ENCODE measurements at regions not wholly inside any gene's neighbourhood (a gene's known extent, or its start where the extent isn't known, plus 50 kb on each side); places are given as distances from the start of the nearest gene placed in this dataset.

DNA sequence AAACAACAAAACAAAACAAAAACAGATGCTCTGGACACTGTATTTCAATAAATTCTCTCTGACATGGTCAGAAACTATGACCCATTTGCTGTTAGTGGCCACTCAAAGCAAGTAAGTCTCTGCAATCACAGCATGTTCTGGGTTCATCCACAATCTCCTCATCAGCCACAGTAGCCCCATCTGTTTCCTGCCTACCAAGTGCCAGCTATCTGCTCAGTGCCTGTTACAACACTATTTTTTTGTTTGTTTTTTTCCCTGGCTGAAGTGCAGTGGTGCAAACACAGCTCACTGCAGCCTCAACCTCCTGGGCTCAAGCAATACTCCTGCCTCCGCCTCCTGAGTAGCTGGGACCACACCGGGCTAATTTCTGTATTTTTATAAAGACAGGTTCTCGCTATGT is 137.9 kb downstream of the SOX9 start:
- no peak for DNase-seq (ENCODE audit: low spot score)

DNA sequence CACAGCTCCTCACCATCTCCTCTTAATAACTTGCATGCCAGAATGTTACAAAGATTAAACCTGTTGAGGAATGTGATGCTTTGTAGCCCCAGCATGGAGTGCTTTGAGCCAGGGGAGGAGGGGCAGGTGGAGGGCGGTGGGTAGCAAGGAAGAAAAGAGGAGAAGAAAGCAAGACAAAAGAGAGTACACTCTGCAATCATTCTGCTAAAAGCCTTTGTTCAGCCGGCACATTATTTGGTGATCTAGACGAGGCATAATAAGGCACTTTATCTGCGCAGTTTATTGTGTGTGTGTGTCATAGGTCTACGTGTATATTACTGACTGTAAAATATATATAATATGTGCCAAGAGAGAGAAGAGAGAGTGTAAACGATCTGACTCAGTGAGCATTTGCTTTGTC is 139.1 kb downstream of the SOX9 start:
- DNase-seq (ENCODE audit: low spot score): no peak

DNA sequence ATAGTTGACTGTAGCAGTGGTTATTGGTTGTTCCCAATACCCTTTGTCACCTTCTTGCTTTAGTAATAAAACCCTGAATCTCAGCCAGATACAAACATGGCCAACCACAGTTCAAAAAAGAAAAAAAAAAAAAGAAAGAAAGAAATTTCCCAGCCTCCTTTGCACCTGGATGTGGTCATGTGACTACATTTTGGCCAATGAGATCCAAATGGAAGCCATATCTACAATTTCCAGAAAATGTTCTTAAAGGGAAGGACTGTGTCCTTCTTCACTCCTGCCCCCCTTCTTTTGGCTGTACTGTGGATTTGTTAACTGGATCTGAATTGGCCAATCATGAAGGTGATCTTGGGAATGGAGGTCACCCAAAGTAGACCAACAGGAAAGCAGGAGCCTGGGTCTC is 141.9 kb downstream of the SOX9 start:
- no peak for DNase-seq (ENCODE audit: low spot score)

DNA sequence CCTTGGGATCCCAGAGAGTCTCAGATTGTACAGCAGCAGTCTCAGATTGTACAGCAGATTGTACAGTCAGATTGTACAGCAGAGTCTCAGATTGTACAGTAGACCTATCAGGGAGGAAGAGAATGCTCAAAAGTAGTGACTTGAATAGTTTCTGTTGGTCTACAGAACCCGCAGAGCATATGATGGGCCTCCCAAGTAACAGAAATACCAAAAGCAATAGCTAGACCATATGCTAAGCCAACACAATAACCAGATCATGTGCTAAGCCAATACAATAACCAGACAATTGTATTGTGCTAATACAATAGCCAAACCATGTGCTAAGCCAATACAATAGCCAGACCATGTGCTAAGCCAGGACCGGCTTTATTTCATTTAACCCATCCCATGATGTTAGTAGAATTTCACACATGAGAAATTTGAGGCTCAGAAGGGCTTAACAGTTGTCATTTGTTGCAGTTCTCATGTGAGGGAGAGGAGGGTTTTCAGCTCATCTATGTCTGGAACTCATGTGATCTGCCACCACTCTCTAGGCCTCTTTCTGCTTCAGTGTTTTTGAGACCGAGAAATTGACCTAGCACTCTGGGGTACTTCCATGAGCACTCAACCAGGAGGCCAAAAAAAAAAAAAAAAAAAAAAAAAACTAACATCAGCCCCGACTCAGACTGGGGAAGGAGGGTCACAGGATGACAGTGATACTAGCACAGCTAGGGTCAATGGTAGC is 144.0 kb downstream of the SOX9 start:
- no peak for DNase-seq (ENCODE audit: low spot score)

DNA sequence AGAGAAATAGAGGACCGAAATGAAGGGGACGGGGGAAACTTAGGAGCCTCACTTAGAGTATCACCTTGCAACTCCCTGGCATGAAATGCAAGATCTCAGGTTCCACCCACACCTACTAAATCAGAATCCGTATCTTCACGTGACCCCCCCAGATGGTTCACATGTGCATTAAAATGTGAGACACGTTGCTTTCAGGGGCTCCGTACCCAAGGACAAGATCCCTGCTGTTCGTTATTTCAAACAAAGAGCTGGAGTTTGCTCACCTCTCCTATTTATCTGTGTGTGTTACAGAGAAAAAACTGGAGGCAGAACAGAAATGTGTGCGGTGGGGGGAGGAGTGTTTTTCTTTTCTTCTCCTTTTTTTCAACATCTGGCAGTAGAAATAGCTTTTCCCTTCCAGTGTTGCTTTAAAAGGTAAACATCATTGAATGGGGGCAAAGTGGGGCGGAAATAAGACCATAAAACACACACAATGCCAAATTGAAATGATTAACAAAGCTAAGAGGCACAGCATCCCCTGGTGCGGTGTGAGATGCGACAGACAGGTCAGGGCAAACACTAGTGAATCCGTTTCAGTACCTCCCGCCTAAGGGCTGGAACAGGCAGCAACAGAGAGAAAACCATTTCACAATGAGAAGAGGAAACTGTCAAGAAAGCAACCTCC is 145.4 kb downstream of the SOX9 start:
- DNase-seq (ENCODE audit: low spot score): no peak

DNA sequence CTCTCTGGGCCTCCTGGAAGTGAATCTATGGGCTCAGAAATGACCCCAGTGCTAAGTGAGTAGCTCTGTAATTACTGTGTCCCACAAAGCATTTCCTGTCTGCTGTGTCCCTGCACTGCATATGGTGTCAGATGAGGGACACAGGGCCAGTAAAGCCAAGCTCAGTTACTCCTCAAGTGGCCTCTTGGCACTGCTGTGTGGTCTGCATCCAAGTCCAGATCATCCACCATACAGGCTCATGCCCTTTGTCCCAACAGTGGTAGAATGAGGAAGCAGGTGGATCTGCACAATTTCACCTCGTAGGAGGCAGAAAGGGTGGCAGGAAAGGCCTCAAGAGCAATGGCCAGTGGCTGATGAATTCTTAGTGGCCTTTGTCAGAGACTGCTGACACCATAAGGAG is 146.8 kb downstream of the SOX9 start:
- DNase-seq (ENCODE audit: low spot score): no peak

DNA sequence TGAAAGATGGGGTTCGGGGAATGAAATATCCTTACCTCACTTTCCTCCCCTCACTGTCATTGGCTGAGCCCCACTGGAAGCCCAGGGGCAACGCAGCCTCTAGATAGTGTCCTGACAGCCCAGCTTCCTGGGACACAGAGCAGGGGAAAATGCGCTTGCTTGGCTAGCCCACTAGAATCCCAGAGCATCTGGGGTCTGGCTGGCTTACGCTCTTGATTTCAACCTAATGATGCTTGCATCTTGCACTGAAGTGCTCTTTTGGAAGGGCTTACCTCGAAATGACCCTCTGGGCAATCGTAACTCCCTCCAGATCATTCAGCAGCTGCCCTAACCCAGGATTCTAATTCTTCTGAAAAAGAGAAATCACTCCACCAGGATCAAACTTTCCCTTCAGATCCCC is 147.6 kb downstream of the SOX9 start:
- no peak for DNase-seq (ENCODE audit: low spot score)

DNA sequence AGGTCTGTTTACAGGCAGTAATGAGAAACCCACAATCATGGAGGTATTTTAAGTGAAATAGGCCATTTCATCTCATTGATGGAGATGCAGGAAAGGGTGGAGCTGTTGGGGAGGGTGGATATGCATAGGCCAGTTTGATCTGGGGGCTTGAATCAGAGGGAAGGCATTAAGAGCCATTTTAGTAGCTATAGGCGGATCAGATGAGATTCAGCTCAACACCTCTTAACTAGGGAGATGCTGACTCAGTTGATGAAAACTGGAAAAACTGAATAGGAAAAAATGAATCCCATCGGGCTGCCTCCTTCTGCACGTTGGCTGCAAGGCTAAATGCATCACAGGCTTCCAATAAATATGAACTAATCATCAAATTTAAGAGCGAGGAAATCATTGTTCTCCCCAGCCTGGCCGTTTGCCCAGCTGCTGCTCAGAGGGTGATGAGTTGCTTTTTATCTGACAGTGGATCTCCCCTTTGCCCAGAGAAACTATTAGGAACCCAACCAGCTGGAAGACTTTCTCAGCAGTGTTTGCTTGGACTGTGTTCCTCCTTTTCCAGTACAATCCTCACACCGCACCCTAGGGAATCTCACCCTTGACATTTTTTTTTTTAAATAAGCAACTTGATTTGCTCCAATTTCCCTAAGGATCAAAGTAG is 149.6 kb downstream of the SOX9 start:
- no peak for DNase-seq (ENCODE audit: low spot score)

DNA sequence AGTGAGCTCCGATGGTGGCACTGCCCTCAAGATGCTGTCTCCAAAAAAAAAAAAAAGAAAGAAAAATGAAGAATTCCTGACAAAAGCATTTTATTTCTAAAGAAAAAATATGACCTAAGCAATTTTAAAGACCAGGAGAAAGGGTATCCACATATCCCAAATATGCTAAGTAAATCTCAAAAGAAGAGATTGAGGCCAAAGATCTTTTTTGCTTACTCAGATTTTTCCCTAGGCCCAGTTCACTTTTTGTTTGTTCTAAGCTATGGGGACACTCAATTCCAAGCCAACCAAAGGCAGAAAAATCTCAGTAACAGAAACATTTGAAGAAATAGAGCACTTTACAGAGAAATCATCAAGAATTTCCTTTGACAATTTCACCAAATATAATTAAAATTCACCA is 150.8 kb downstream of the SOX9 start:
- DNase-seq (ENCODE audit: low spot score): no peak

DNA sequence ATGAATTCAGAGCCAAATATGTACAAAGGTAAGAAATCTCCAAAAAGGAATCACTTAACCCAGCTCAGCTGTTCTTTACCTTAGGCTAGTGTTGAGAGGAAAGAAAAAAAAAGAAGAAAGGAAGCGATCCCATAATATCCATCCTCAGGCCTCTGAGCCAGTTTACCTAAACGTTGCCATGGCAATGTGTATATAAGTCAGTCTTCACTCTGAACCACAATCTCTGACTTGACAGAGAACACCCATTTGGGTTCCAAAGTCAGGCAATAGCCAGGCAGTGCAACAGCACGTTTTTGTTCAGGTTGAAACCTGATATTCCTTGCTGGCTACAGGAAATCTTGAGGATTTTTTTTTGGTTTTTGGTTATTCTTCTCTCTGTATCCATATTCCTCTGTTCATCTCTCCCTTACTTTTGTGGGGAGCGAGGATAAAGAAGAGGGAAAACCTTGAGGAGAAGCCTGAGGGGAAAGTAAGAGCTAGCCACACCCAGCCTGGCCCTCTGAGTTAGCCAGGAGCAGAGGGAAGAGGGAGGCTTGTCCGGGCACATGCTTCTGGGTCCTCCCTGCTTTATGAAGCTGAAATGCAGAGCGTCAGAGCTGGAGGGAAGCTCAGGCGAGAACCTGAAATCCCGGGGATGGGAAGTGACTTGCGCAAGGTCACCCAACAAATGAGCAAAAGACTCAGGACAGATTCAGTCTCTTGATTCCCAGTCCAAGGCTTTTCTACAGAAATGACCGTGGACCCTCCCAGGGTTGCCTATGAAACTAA is 152.7 kb downstream of the SOX9 start:
- DNase-seq (ENCODE audit: low spot score): no peak

DNA sequence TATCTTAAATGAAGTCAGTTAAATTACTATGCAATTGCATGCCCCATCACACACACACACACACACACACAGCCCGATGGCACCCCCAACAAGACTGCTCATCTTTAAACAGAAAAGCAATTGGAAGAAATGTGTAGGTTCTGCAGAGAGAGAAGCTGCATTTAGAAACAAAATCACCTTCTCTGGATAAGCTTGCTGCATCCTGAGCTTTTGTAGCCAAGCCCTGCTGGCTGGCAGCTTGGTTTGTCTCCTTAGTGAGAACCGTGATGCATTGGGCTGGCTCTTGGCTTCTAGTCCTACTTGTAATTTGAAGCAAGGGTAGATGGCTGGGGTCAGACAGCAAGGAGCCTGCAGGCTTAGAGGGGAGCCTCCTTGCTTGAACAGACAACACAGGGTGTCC is 153.8 kb downstream of the SOX9 start:
- no peak for DNase-seq (ENCODE audit: low spot score)

DNA sequence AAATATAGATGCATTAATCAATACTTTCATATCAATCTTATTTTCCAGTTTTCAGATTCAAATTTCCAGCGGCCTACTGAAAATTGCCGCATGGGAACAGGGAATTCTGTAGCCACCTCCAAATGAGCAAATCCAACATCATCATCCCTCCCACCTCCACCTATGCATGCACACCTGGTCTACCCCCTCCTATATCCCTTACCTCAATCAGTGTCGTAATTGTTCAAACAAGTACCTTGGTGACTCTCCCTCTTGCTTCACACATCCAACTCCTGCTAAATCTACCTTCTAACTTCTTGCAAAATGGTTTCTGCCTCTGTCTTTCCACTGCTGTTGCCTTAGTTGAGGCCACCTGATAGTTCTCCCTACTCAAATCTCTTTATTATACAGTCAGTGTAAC is 160.1 kb downstream of the SOX9 start:
- DNase-seq (ENCODE audit: low spot score): no peak

DNA sequence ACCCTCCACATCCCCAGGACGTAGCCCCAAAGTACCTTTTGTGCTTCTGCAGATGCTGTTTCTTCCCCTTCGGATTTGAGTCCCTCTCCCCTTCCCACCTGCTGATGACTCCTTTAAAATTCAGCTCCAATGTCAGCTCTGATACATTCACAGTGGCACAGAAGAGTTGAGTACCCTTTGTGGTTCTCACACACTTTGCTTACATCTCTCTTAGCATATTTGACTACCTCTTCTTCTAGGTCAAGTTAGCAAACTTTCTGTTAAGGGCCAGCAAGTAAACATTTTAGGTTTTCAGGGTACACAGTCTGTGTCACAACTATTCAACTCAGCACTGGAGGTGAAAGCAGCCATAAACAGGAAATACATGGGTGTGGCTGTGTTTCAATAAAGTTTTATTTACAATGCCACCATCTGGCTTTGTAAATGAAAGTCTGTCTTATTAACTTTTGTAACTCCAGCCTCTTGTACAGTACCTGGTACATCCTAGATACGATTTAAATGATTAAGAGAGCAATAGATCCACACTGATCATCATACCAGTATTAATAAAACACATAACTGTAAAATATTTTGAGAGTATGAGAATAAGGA is 161.7 kb downstream of the SOX9 start:
- DNase-seq (ENCODE audit: low spot score): no peak

DNA sequence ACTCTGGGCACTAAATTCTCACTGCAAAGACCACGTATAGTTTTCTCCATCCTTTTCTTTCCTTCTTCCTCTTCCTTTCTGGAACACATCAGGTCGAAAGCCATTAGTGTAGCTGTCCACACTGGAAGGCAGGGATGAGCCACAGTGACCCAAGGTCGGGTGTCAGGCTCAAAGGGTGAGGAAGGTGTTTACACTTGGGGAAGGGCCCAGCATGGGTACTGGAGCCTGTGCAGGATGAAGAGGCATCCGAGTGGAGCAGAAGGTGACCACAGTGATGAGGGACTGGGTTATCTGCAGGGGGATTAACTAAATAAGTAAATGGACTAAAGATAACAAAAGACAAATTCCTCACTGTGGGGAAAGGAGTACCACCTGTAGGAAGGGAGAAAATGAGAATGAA is 164.0 kb downstream of the SOX9 start:
- no peak for DNase-seq (ENCODE audit: low spot score)

DNA sequence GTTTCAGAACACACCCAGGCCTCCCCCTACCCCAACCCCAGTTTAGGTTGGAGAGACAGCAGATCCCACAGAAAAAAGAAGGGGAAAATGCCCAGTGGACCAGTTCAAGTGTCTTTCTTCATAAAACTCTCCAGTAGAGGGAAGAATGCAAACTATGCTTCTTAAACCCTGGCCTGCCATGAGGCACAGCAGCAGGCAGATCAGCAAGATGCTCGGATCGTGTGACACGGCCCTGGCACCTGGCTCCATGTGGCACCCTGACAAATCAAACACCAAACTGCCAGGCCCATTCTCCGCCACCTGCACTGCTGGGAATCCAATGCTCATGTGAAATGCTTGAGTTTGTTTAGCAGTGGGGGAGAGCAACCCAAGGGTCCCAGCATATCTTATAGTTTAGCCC is 166.8 kb downstream of the SOX9 start:
- no peak for DNase-seq (ENCODE audit: low spot score)

DNA sequence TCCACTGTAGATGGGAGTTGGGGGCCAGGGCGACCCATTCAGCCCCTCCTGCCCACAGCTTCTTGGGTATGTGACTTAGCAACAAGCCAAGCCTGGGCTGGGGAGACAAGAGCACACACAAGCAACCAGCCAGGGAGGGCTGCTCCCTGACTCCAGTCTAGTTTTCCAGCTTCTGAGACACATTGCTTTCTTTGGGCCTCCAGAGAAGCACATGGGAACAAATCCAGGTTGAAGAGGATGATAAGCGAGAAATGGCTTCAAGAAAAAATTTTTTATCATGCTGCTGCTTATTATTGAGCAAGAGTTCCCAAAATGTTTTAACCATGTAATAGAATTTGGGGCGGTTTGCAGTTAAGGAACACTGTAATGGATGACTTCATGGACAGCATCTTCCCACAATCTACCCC is 173.7 kb downstream of the SOX9 start:
- no peak for DNase-seq (ENCODE audit: low spot score)

DNA sequence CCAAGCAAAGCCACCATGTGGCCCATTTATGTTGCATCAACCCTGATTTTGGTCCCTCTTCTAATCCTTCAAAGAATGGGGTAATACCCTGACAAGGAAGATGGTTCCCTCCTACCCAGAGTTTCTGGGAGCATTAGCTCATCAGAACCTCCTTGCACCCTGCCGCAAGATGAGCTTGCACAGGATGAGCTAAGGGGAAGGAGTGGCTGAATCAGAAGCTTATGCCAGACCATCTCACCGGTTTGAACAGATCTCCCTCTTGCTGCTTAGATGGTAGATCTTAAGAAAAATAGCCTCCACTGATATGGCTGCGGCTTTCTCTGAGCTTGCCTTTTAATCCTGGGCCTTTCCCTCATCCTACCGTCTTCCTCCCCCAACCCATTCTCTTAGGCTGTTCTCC is 175.1 kb downstream of the SOX9 start:
- DNase-seq (ENCODE audit: low spot score): no peak

DNA sequence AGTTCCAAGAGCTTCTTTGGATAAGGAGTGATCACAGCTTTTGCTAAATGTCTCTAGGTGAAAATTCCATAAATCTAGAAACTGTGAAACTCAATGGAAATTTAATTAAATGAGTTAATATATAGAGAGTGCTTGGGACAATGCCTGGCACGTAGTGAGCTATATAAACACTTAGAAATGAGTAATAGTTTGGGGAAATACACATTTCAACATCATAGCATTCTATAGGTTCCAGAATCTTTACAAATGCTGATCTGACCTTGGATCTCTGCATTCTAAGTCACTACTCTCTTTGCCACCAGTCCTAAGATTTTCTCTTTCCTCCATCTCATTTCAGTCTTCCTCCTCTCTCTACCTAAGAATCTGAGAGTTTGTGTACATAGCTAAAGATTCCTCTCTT is 175.6 kb downstream of the SOX9 start:
- no peak for DNase-seq (ENCODE audit: low spot score)

DNA sequence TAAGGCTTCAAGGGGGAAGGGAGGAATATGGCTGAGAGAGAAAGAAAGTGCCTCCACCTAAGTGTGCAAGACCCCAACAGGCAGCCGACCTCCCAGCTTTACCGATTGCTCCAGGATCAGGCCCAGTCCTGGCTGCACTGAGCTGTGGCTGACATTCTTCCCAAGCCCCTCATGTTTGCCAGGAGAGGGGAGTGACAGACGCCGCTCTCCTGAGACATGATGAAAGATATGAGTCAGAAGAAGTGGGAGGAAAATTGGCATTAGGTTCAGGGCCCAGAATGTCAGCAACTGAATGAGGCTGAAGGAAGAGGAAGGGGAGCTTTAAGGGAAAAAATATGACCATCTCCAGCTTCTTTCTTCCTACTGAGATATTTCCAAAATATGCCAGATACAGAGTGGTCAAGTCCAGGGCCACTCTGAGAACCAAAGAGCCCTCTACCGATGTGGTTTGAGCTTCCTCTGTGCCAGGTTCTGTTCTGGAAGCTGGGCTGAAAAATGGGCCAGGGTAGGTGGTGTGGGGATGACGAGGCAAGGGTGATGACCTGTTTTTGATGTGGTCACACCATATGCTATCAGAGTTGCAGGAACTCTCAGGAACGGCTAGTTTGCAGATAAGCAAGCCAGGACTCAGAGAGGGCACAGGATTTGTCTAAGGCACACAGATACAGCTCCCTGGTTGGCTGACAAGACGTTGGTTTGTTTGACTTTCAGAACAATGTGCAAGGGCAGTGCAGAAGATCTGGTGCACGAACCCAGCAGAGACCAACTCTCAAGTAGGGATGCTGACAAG is 176.7 kb downstream of the SOX9 start:
- DNase-seq (ENCODE audit: low spot score): no peak

DNA sequence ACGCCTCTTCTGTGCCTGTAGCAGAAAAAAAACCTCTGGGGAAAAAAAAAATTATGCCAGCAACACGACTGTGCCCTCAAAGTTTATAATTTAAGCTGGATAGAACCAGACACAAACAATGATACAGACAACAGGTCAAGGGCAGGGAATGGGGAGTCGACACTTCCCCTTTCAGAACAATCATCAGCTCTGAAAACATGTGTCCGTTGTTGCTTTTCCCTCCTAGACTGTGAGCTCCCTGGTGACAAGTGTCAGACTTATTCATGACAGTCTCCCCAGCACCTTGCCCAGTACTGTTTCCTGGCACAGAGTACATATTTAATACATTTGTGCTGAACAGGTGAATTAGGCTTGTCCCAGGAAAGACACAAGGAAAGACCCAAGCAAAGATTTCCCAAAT is 178.3 kb downstream of the SOX9 start:
- no peak for DNase-seq (ENCODE audit: low spot score)

DNA sequence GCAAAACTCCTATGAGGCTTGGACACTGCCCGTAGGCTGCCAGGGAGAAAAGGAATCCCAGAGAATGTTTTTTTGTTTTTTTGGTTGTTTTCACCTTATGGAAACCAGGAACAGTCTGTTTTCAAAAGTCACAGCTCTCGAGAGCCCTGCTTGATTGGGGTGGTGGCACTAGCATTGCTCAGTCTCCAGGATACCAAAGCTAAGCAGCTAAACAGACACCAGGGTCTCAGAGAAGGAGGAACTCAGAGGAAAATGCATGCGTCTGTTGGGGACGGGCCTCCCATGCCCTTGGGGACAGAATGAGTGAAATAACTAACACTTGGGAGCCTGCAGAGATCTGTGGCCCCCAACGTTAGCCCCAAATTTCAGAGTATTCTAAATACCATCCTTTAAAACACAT is 178.8 kb downstream of the SOX9 start:
- DNase-seq (ENCODE audit: low spot score): no peak

DNA sequence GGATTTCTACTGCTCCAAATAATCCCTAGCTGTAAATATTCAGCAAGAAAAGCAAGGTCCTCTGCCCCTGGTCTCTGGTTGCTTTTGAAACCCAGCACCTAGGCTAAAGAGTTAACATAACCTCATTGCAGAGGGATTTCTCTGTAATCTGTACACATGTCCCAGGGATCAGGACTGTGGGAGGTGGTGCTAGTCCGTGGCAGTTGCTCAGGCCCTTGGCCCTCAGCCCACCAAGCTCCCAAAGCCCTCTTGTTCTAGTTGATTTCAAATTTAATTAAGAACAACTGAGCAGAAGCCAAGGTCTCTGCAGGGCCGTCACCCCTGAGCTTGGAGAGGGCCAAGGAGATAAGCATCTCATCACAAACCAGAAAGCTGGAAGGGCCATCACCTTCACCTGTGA is 181.1 kb downstream of the SOX9 start:
- no peak for DNase-seq (ENCODE audit: low spot score)
